ENCODE measurements at regions not wholly inside any gene's neighbourhood (a gene's known extent, or its start where the extent isn't known, plus 50 kb on each side); places are given as distances from the start of the nearest gene placed in this dataset.
A peak's percentile ranks its signal among the peaks of the same experiment; 100 is the strongest.
"Not testable (repeated sequence)": the region's sequence is repeated elsewhere in the genome, so short reads cannot be mapped to it uniquely, and the experiment has no call there.

DNA sequence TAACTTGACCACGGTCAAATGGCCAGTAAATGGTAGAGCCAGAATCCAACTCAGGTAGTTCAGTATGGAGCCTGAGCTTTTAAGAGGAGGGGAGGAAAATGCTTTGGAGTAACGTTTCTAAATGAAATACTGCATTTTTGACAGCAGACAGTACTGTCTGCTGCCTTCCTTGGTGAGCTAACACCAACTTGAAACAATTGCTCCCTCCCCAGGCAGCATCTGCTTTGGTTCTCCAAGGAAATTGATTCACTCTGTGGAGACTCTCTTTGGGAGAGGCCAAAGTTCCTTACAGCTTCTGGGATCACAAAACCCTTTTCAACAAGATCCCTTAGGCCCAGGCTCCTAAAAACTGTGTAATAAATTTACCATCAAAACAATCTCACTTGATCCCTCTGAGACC, 75.2 kb upstream of the SSBP2 start:
- no peak overlapping the region for H3K27ac ChIP-seq (ENCODE audit: low read length)
- no peak overlapping the region for H2AFZ ChIP-seq (ENCODE audit: low read depth, low read length)
- H3K4me2 ChIP-seq (ENCODE audit: insufficient read depth, low read length), result no peak overlapping the region
- H3K79me2 ChIP-seq (ENCODE audit: insufficient read depth, low read length), result no peaks in the 10 kb centered on the region
- no peak overlapping the region for H3K9ac ChIP-seq (ENCODE audit: low read depth, low read length)
- no peaks in the 10 kb centered on the region for H4K20me1 ChIP-seq (ENCODE audit: insufficient read depth, low read length)
- ATAC-seq (ENCODE audit: insufficient read depth, low read depth), result no peak
- no peak for TF ChIP-seq EZH2 (IDR thresholded peaks at IDR 0.05; ENCODE audit: borderline replicate concordance, low read depth, low read length, severe bottlenecking)
- TF ChIP-seq, protein P1, sequence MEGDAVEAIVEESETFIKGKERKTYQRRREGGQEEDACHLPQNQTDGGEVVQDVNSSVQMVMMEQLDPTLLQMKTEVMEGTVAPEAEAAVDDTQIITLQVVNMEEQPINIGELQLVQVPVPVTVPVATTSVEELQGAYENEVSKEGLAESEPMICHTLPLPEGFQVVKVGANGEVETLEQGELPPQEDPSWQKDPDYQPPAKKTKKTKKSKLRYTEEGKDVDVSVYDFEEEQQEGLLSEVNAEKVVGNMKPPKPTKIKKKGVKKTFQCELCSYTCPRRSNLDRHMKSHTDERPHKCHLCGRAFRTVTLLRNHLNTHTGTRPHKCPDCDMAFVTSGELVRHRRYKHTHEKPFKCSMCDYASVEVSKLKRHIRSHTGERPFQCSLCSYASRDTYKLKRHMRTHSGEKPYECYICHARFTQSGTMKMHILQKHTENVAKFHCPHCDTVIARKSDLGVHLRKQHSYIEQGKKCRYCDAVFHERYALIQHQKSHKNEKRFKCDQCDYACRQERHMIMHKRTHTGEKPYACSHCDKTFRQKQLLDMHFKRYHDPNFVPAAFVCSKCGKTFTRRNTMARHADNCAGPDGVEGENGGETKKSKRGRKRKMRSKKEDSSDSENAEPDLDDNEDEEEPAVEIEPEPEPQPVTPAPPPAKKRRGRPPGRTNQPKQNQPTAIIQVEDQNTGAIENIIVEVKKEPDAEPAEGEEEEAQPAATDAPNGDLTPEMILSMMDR (IDR thresholded peaks at IDR 0.05; ENCODE audit: borderline replicate concordance, extremely low read depth, low read length, poor library complexity, severe bottlenecking), result peak; percentile 9
- no peaks in the 10 kb centered on the region for H3K27me3 ChIP-seq (ENCODE audit: insufficient read depth, low read length, poor library complexity)
- H3K4me1 ChIP-seq (ENCODE audit: insufficient read depth, low read length), result no peaks in the 10 kb centered on the region
- no peak for DNase-seq
- H3K4me3 ChIP-seq (ENCODE audit: low read depth in 1 of 2, low read length in 2 of 2), result no peak overlapping the region
- no peaks in the 10 kb centered on the region for H3K36me3 ChIP-seq (ENCODE audit: insufficient read depth, low read length)
- no peaks in the 10 kb centered on the region for H3K9me3 ChIP-seq (ENCODE audit: insufficient read depth, low read length, severe bottlenecking)

DNA sequence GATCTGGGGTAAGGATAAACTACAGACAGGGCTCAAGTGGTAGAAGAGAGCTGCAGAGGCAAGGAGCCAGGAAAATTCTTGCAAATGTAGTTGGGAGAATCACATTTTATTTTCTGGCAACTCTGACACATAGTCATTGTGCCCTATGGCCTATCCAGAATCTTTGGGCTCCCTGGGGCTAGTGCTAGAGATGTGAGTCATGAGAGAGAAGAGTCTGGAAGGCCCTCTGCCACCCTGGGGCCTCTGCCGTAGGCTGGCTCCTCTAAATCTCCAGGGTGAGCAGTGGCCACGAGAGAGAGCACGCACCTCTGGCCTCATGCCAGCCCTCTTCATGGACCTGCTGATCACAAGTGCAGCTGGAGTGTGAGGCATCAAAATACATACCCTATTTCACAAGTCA, 74.3 kb upstream of the SSBP2 start:
- no peak for DNase-seq
- no peak overlapping the region for H2AFZ ChIP-seq (ENCODE audit: low read depth, low read length)
- no peak overlapping the region for H3K27ac ChIP-seq (ENCODE audit: low read length)

DNA sequence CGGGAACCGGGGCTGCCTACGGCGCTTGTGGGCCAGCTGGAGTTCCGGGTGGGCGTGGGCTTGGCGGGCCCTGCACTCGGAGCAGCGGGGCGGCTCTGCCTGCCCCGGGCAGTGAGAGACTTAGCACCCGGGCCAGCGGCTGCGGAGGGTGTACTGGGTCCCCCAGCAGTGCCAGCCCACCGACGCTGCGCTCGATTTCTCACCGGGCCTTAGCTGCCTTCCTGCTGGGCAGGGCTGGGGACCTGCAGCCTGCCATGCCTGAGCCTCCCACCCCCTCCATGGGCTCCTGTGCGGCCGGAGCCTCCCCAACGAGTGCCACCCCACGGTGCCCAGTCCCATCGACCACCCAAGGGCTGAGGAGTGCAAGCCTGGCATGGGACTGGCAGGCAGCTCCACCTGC, 72.8 kb upstream of the SSBP2 start:
- H3K4me1 ChIP-seq (ENCODE audit: insufficient read depth, low read length), result peaks cover 22% of the 10 kb centered on the region
- not testable (repeated sequence) for H3K9me3 ChIP-seq (ENCODE audit: insufficient read depth, low read length, severe bottlenecking); DNase-seq; H3K4me2 ChIP-seq (ENCODE audit: insufficient read depth, low read length); ATAC-seq (ENCODE audit: insufficient read depth, low read depth); H3K36me3 ChIP-seq (ENCODE audit: insufficient read depth, low read length); H3K79me2 ChIP-seq (ENCODE audit: insufficient read depth, low read length); H3K27ac ChIP-seq (ENCODE audit: low read length); H3K9ac ChIP-seq (ENCODE audit: low read depth, low read length); H3K27me3 ChIP-seq (ENCODE audit: insufficient read depth, low read length, poor library complexity); H2AFZ ChIP-seq (ENCODE audit: low read depth, low read length); H3K4me3 ChIP-seq (ENCODE audit: low read depth in 1 of 2, low read length in 2 of 2); H4K20me1 ChIP-seq (ENCODE audit: insufficient read depth, low read length)

More for the DNA sequence above, 74.3 kb upstream of the SSBP2 start:
- peak; percentile 34; the same call in 1 of the 3 replicates for ATAC-seq (ENCODE audit: insufficient read depth, low read depth)
- TF ChIP-seq, protein P1 (IDR thresholded peaks at IDR 0.05; ENCODE audit: borderline replicate concordance, extremely low read depth, low read length, poor library complexity, severe bottlenecking), result no peak
- TF ChIP-seq EZH2 (IDR thresholded peaks at IDR 0.05; ENCODE audit: borderline replicate concordance, low read depth, low read length, severe bottlenecking), result no peak
- peaks cover 6% of the 10 kb centered on the region for H3K4me1 ChIP-seq (ENCODE audit: insufficient read depth, low read length)
- no peaks in the 10 kb centered on the region for H3K79me2 ChIP-seq (ENCODE audit: insufficient read depth, low read length)
- H3K9ac ChIP-seq (ENCODE audit: low read depth, low read length), result no peak overlapping the region
- H4K20me1 ChIP-seq (ENCODE audit: insufficient read depth, low read length), result no peaks in the 10 kb centered on the region
- H3K9me3 ChIP-seq (ENCODE audit: insufficient read depth, low read length, severe bottlenecking), result no peaks in the 10 kb centered on the region
- no peak overlapping the region for H3K4me3 ChIP-seq (ENCODE audit: low read depth in 1 of 2, low read length in 2 of 2)
- no peaks in the 10 kb centered on the region for H3K36me3 ChIP-seq (ENCODE audit: insufficient read depth, low read length)
- no peak overlapping the region for H3K4me2 ChIP-seq (ENCODE audit: insufficient read depth, low read length)
- no peaks in the 10 kb centered on the region for H3K27me3 ChIP-seq (ENCODE audit: insufficient read depth, low read length, poor library complexity)

DNA sequence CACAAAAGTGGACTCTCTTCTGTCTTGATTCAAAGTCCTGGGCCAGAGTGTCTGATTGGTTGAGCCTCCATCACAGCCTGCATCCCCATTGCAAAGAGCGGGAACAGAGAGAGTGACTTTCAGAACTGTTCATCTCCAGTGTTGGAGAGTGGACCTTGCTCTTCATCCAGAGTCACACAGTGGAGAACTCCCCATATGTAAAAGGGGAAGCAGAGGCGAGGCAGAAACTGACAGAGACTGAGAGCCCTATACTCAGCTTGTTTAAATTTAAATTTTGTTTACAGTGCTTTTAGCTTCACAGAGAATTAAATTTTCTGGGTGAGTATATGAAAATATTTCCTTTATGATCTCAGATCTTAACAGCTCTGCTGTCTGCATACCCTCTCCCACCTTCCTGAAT, 70.0 kb upstream of the SSBP2 start:
- H3K4me2 ChIP-seq (ENCODE audit: insufficient read depth, low read length), result no peak overlapping the region
- no peak overlapping the region for H3K4me3 ChIP-seq (ENCODE audit: low read depth in 1 of 2, low read length in 2 of 2)
- no peak overlapping the region for H3K9ac ChIP-seq (ENCODE audit: low read depth, low read length)
- ATAC-seq (ENCODE audit: insufficient read depth, low read depth) (no peak), DNase-seq (no peak)
- no peaks in the 10 kb centered on the region for H3K9me3 ChIP-seq (ENCODE audit: insufficient read depth, low read length, severe bottlenecking)
- no peaks in the 10 kb centered on the region for H3K79me2 ChIP-seq (ENCODE audit: insufficient read depth, low read length)
- peak overlapping the region; percentile 15; the same call in 1 of the 2 replicates for H2AFZ ChIP-seq (ENCODE audit: low read depth, low read length)
- peaks cover 46% of the 10 kb centered on the region for H3K4me1 ChIP-seq (ENCODE audit: insufficient read depth, low read length)
- no peaks in the 10 kb centered on the region for H3K27me3 ChIP-seq (ENCODE audit: insufficient read depth, low read length, poor library complexity)
- no peaks in the 10 kb centered on the region for H4K20me1 ChIP-seq (ENCODE audit: insufficient read depth, low read length)
- peak overlapping the region; percentile 9; the same call in 1 of the 2 replicates for H3K27ac ChIP-seq (ENCODE audit: low read length)
- H3K36me3 ChIP-seq (ENCODE audit: insufficient read depth, low read length), result no peaks in the 10 kb centered on the region
- TF ChIP-seq EZH2 (IDR thresholded peaks at IDR 0.05; ENCODE audit: borderline replicate concordance, low read depth, low read length, severe bottlenecking), result no peak
- TF ChIP-seq, protein P1 (IDR thresholded peaks at IDR 0.05; ENCODE audit: borderline replicate concordance, extremely low read depth, low read length, poor library complexity, severe bottlenecking), result no peak
